Natural killer cell treated with Interleukin-12 subunit alpha and Interleukin-12 subunit beta and Interleukin-15 and Interleukin-18, amount 100 ng/mL, for 72 hours (primary cell): ENCODE measurements at regions not wholly inside any gene's neighbourhood (a gene's known extent, or its start where the extent isn't known, plus 50 kb on each side); places are given as distances from the start of the nearest gene placed in this dataset.

ENCODE experiments used
- ATAC-seq, 2 donors: fragments of 150-1000 bp; cut with Tn5 transposase in 1 of 2; sonication (Bioruptor Pico), chemical (Tn5 transposase) in 1 of 2; 2 replicates each; pipeline ENCODE4 v1.10.0; 2021
- DNase-seq: peaks from one replicate; pipeline ENCODE4 v3.0.0; 2022; ENCODE audit warnings: low spot score
- H3K27ac Mint-ChIP-seq, 2 donors: 1 replicate in 1 of 2; 2 replicates in 1 of 2; pipeline ENCODE4 v1.8.0; 2022; ENCODE audit warnings: mixed read lengths in 2 of 2, mild to moderate bottlenecking in 1 of 2, moderate library complexity in 1 of 2
- H3K27me3 Mint-ChIP-seq, 2 donors: 1 replicate in 1 of 2; 2 replicates in 1 of 2; pipeline ENCODE4 v1.8.0; 2022; ENCODE audit warnings: mixed read lengths in 2 of 2
- H3K36me3 Mint-ChIP-seq: one replicate; pipeline ENCODE4 v1.8.0; 2022; ENCODE audit warnings: mixed read lengths
- H3K4me1 Mint-ChIP-seq, 2 donors: 1 replicate in 1 of 2; 2 replicates in 1 of 2; pipeline ENCODE4 v1.8.0; 2022; ENCODE audit warnings: low read depth in 2 of 2, mixed read lengths in 2 of 2, mild to moderate bottlenecking in 1 of 2
- H3K4me3 Mint-ChIP-seq: one replicate; pipeline ENCODE4 v1.8.0; 2022; ENCODE audit warnings: mixed read lengths
- H3K9me3 Mint-ChIP-seq: 2 replicates; pipeline ENCODE4 v1.8.0; 2022; ENCODE audit warnings: mixed read lengths

- no peak for DNase-seq
- no peak for ATAC-seq
- H3K36me3 Mint-ChIP-seq, result no peaks in the 10 kb centered on the region
- H3K4me1 Mint-ChIP-seq, result peaks cover 10% of the 10 kb centered on the region in 2 donors
- H3K27me3 Mint-ChIP-seq, result peaks cover 0 to 4% of the 10 kb centered on the region in 2 donors
- H3K27ac Mint-ChIP-seq, result no peak overlapping the region
- no peaks in the 10 kb centered on the region for H3K9me3 Mint-ChIP-seq
- no peak overlapping the region for H3K4me3 Mint-ChIP-seq
Observed at GRCh38 chr2:195606179-195606578, 50.8 kb upstream of the SLC39A10 start.

GRCh38 chr2:195604706-195605105 is 52.3 kb upstream of the SLC39A10 start:
- no peak for DNase-seq

GRCh38 chr2:195603998-195604397 is 53.0 kb upstream of the SLC39A10 start:
- Mint-ChIP-seq H3K36me3 (no peaks in the 10 kb centered on the region), H3K4me1 (peaks cover 5 to 7% of the 10 kb centered on the region in 2 donors), H3K9me3 (no peaks in the 10 kb centered on the region), H3K27me3 (peaks cover 0 to 4% of the 10 kb centered on the region in 2 donors), H3K4me3 (no peak overlapping the region), H3K27ac (peak overlapping the region in 1 of 2 donors; percentile 32)
- DNase-seq, result no peak
- ATAC-seq, result no peak

More at GRCh38 chr2:195604706-195605105, 52.3 kb upstream of the SLC39A10 start:
- no peak overlapping the region for H3K27ac Mint-ChIP-seq
- peaks cover 0 to 4% of the 10 kb centered on the region in 2 donors for H3K27me3 Mint-ChIP-seq
- peaks cover 5 to 9% of the 10 kb centered on the region in 2 donors for H3K4me1 Mint-ChIP-seq
- no peaks in the 10 kb centered on the region for H3K36me3 Mint-ChIP-seq
- ATAC-seq, result no peak
- no peak overlapping the region for H3K4me3 Mint-ChIP-seq
- H3K9me3 Mint-ChIP-seq, result no peaks in the 10 kb centered on the region

GRCh38 chr2:195603408-195603807 is 53.6 kb upstream of the SLC39A10 start:
- Mint-ChIP-seq H3K36me3 (no peaks in the 10 kb centered on the region), H3K27ac (no peak overlapping the region), H3K27me3 (peaks cover 0 to 4% of the 10 kb centered on the region in 2 donors), H3K4me3 (no peak overlapping the region), H3K4me1 (peaks cover 5 to 7% of the 10 kb centered on the region in 2 donors), H3K9me3 (no peaks in the 10 kb centered on the region)
- ATAC-seq, result no peak
- no peak for DNase-seq

GRCh38 chr2:195602687-195603086 is 54.3 kb upstream of the SLC39A10 start:
- Mint-ChIP-seq H3K36me3 (no peaks in the 10 kb centered on the region), H3K27ac (no peak overlapping the region), H3K4me3 (no peak overlapping the region), H3K27me3 (peaks cover 0 to 4% of the 10 kb centered on the region in 2 donors), H3K9me3 (no peaks in the 10 kb centered on the region), H3K4me1 (peaks cover 5 to 7% of the 10 kb centered on the region in 2 donors)
- DNase-seq (no peak), ATAC-seq (peak in 1 of 2 donors; percentile 75)

GRCh38 chr2:195601361-195601760 is 55.7 kb upstream of the SLC39A10 start:
- Mint-ChIP-seq H3K9me3 (no peaks in the 10 kb centered on the region), H3K36me3 (no peaks in the 10 kb centered on the region), H3K4me1 (peaks cover 3 to 4% of the 10 kb centered on the region in 2 donors), H3K4me3 (no peak overlapping the region), H3K27me3 (peaks cover 0 to 2% of the 10 kb centered on the region in 2 donors), H3K27ac (peak overlapping the region in 1 of 2 donors; percentile 54)
- ATAC-seq, result no peak
- DNase-seq, result no peak

GRCh38 chr2:195600778-195601177 is 56.2 kb upstream of the SLC39A10 start:
- Mint-ChIP-seq H3K4me1 (peaks cover 0 to 3% of the 10 kb centered on the region in 2 donors), H3K4me3 (no peak overlapping the region), H3K27ac (peak overlapping the region in 1 of 2 donors; percentile 54), H3K27me3 (no peaks in the 10 kb centered on the region), H3K36me3 (no peaks in the 10 kb centered on the region), H3K9me3 (no peaks in the 10 kb centered on the region)
- DNase-seq (no peak), ATAC-seq (no peak)

- no peak overlapping the region for H3K27ac Mint-ChIP-seq
- no peak for ATAC-seq
Observed at GRCh38 chr2:195596840-195597239, 60.2 kb upstream of the SLC39A10 start.

GRCh38 chr2:195595825-195596224 is 61.2 kb upstream of the SLC39A10 start:
- H3K27ac Mint-ChIP-seq, result no peak overlapping the region
- no peaks in the 10 kb centered on the region for H3K9me3 Mint-ChIP-seq
- H3K36me3 Mint-ChIP-seq, result no peaks in the 10 kb centered on the region
- H3K4me3 Mint-ChIP-seq, result no peak overlapping the region
- peaks cover 6 to 10% of the 10 kb centered on the region in 2 donors for H3K4me1 Mint-ChIP-seq
- no peaks in the 10 kb centered on the region for H3K27me3 Mint-ChIP-seq
- DNase-seq (no peak), ATAC-seq (no peak)

More at GRCh38 chr2:195596840-195597239, 60.2 kb upstream of the SLC39A10 start:
- Mint-ChIP-seq H3K4me1 (peaks cover 6 to 13% of the 10 kb centered on the region in 2 donors), H3K36me3 (no peaks in the 10 kb centered on the region), H3K9me3 (no peaks in the 10 kb centered on the region), H3K27me3 (no peaks in the 10 kb centered on the region), H3K4me3 (no peak overlapping the region)
- no peak for DNase-seq

- H3K9me3 Mint-ChIP-seq, result no peaks in the 10 kb centered on the region
- no peaks in the 10 kb centered on the region for H3K27me3 Mint-ChIP-seq
- DNase-seq, result no peak
- H3K36me3 Mint-ChIP-seq, result no peaks in the 10 kb centered on the region
- ATAC-seq, result no peak
- H3K4me3 Mint-ChIP-seq, result no peak overlapping the region
- H3K4me1 Mint-ChIP-seq, result peaks cover 6 to 10% of the 10 kb centered on the region in 2 donors
- H3K27ac Mint-ChIP-seq, result peak overlapping the region in 1 of 2 donors; percentile 57
Observed at GRCh38 chr2:195594919-195595694, 61.9 kb upstream of the SLC39A10 start.

GRCh38 chr2:195594248-195594647 is 62.8 kb upstream of the SLC39A10 start:
- ATAC-seq, result peak in 1 of 2 donors; percentile 65
- H3K9me3 Mint-ChIP-seq, result no peaks in the 10 kb centered on the region
- no peak for DNase-seq
- H3K27ac Mint-ChIP-seq, result peak overlapping the region in 1 of 2 donors; percentile 57
- H3K27me3 Mint-ChIP-seq, result no peaks in the 10 kb centered on the region
- no peaks in the 10 kb centered on the region for H3K36me3 Mint-ChIP-seq
- H3K4me3 Mint-ChIP-seq, result no peak overlapping the region
- peaks cover 6 to 10% of the 10 kb centered on the region in 2 donors for H3K4me1 Mint-ChIP-seq

GRCh38 chr2:195592105-195592504 is 64.9 kb upstream of the SLC39A10 start:
- Mint-ChIP-seq H3K4me3 (no peak overlapping the region), H3K9me3 (no peaks in the 10 kb centered on the region)

GRCh38 chr2:195590861-195591205 is 66.2 kb upstream of the SLC39A10 start:
- Mint-ChIP-seq H3K36me3 (no peaks in the 10 kb centered on the region), H3K27ac (no peak overlapping the region), H3K4me3 (no peak overlapping the region), H3K9me3 (no peaks in the 10 kb centered on the region), H3K27me3 (no peaks in the 10 kb centered on the region), H3K4me1 (peaks cover 6 to 10% of the 10 kb centered on the region in 2 donors)
- no peak for DNase-seq
- ATAC-seq, result no peak

More at GRCh38 chr2:195592105-195592504, 64.9 kb upstream of the SLC39A10 start:
- H3K36me3 Mint-ChIP-seq, result no peaks in the 10 kb centered on the region
- H3K27ac Mint-ChIP-seq, result no peak overlapping the region
- H3K4me1 Mint-ChIP-seq, result peaks cover 6 to 10% of the 10 kb centered on the region in 2 donors
- no peak for ATAC-seq
- no peaks in the 10 kb centered on the region for H3K27me3 Mint-ChIP-seq
- DNase-seq, result no peak

- Mint-ChIP-seq H3K27ac (no peak overlapping the region), H3K4me3 (no peak overlapping the region), H3K27me3 (no peaks in the 10 kb centered on the region), H3K4me1 (peaks cover 6 to 8% of the 10 kb centered on the region in 2 donors), H3K36me3 (no peaks in the 10 kb centered on the region), H3K9me3 (no peaks in the 10 kb centered on the region)
- ATAC-seq (no peak), DNase-seq (no peak)
Observed at GRCh38 chr2:195590199-195590860, 66.7 kb upstream of the SLC39A10 start.
